DND-41 (cell line): ENCODE measurements at regions not wholly inside any gene's neighbourhood (a gene's known extent, or its start where the extent isn't known, plus 50 kb on each side); places are given as distances from the start of the nearest gene placed in this dataset.

ENCODE experiments used
- CTCF ChIP-seq: IDR thresholded peaks from 2 replicates; pipeline ENCODE4 v1.5.1; 2012; ENCODE audit warnings: borderline replicate concordance, low read length, moderate library complexity, mild to moderate bottlenecking; ENCODE audit not compliant: poor library complexity, severe bottlenecking; ENCODE audit errors: extremely low read depth
- EZH2 ChIP-seq: IDR thresholded peaks from 3 replicates; pipeline ENCODE4 v1.6.1; 2012; ENCODE audit warnings: borderline replicate concordance, low read depth, mild to moderate bottlenecking, moderate library complexity, low read length, inconsistent platforms; ENCODE audit not compliant: severe bottlenecking

- TF ChIP-seq CTCF (no peak), EZH2 (no peak)
Measured at GRCh38 chr14:97318380-97318779, 521.2 kb downstream of the VRK1 start.
